PC-3 (cell line): ENCODE measurements at regions not wholly inside any gene's neighbourhood (a gene's known extent, or its start where the extent isn't known, plus 50 kb on each side); places are given as distances from the start of the nearest gene placed in this dataset.

ENCODE experiments used
- ATAC-seq: fragments of 200-7000 bp; cut with Tn5 transposase; 2 replicates; pipeline ENCODE4 v1.9.1; 2020; ENCODE audit warnings: mild to moderate bottlenecking, moderate library complexity
- BruUV-seq: library from RNA; stranded (reverse); fragments of 400-500 nt; replicated peaks from 2 replicates; lab custom pipeline; 2021; lab: Mats Ljungman, UMichigan
- CTCF ChIA-PET: fragments of 300-600 bp; sonication (Branson Sonifier 250); formaldehyde crosslinking; loops from one replicate; lab custom pipeline; 2022; ENCODE audit warnings: antibody characterized with exemption; lab: Charles Lee
- POLR2A ChIA-PET: fragments of 300-600 bp; sonication (Branson Sonifier 250); formaldehyde crosslinking; loops from one replicate; lab custom pipeline; 2022; ENCODE audit warnings: antibody characterized with exemption; ENCODE audit not compliant: unreplicated experiment; lab: Charles Lee
- DNase-seq: peaks from one replicate; pipeline ENCODE4 v3.0.0-alpha.2; 2015
- H2AFZ ChIP-seq: fragments of 300-600 bp; sonication (generic); 2 replicates; pipeline ENCODE4 v1.6.0; 2016; ENCODE audit warnings: antibody characterized with exemption, low read length
- H3F3A ChIP-seq: fragments of 300-600 bp; sonication (generic); one replicate; pipeline ENCODE4 v1.6.0; 2017; ENCODE audit warnings: antibody characterized with exemption, low read length, control low read depth, mild to moderate bottlenecking; ENCODE audit not compliant: unreplicated experiment
- H3K27ac ChIP-seq: fragments of 300-600 bp; sonication (generic); 2 replicates; pipeline ENCODE4 v1.5.1; 2016; ENCODE audit warnings: mild to moderate bottlenecking, low read length
- H3K27me3 ChIP-seq: fragments of 300-600 bp; sonication (generic); 2 replicates; pipeline ENCODE4 v1.6.1; 2016; ENCODE audit warnings: low read length, mixed read lengths
- H3K36me3 ChIP-seq: fragments of 300-600 bp; sonication (generic); 2 replicates; pipeline ENCODE4 v1.6.1; 2016; ENCODE audit warnings: low read depth, mixed run types, low read length, mixed read lengths
- H3K4me1 ChIP-seq: fragments of 300-600 bp; sonication (generic); 2 replicates; pipeline ENCODE4 v1.5.1; 2016; ENCODE audit warnings: low read length; ENCODE audit not compliant: insufficient read depth
- H3K4me2 ChIP-seq: fragments of 300-600 bp; sonication (generic); 2 replicates; pipeline ENCODE4 v1.6.0; 2016; ENCODE audit warnings: low read length
- H3K4me3 ChIP-seq: fragments of 300-600 bp; sonication (generic); 2 replicates; pipeline ENCODE4 v1.5.1; 2016; ENCODE audit warnings: mild to moderate bottlenecking, low read length, mixed read lengths
- H3K79me2 ChIP-seq: fragments of 300-600 bp; sonication (generic); 2 replicates; pipeline ENCODE4 v1.6.1; 2017; ENCODE audit warnings: low read length, mixed read lengths
- H3K9ac ChIP-seq: fragments of 300-600 bp; sonication (generic); 2 replicates; pipeline ENCODE4 v1.6.0; 2016; ENCODE audit warnings: mild to moderate bottlenecking, low read length
- H3K9me2 ChIP-seq: fragments of 300-600 bp; sonication (generic); replicated peaks from 2 replicates; pipeline ENCODE4 v1.6.1; 2016; ENCODE audit warnings: mixed run types, low read length, mixed read lengths
- H3K9me3 ChIP-seq: fragments of 300-600 bp; sonication (generic); 2 replicates; pipeline ENCODE4 v1.6.1; 2016; ENCODE audit warnings: low read length, mixed read lengths
- H4K20me1 ChIP-seq: fragments of 300-600 bp; sonication (generic); 2 replicates; pipeline ENCODE4 v1.6.1; 2016; ENCODE audit warnings: low read length, mixed read lengths
- CTCF ChIP-seq: fragments of 300-600 bp; sonication (generic); conservative IDR thresholded peaks from 2 replicates; pipeline ENCODE4 v1.5.1; 2017; ENCODE audit warnings: antibody characterized with exemption, low read depth, mild to moderate bottlenecking, low read length
- EZH2 ChIP-seq: fragments of 300-600 bp; sonication (generic); IDR thresholded peaks from one replicate; pipeline ENCODE4 v1.6.1; 2017; ENCODE audit warnings: antibody characterized with exemption, mild to moderate bottlenecking, low read length; ENCODE audit not compliant: unreplicated experiment
- EZH2phosphoT487 ChIP-seq: fragments of 300-600 bp; sonication (generic); IDR thresholded peaks from 2 replicates; pipeline ENCODE4 v1.6.1; 2018; ENCODE audit warnings: mild to moderate bottlenecking, antibody characterized with exemption, low read length, borderline replicate concordance
- intact Hi-C: fragments of 100-400 bp; cut with micrococcal nuclease; formaldehyde crosslinking; loops from 2 replicates; pipeline ENCODE4 v1.9.0; 2023

GRCh38 chr1:50343323-50343722 lies 79.9 kb downstream of the DMRTA2 start:
- no peak overlapping the region for H3K4me3 ChIP-seq
- H3K27me3 ChIP-seq = no peaks in the 10 kb centered on the region
- DNase-seq = no peak
- no peaks in the 10 kb centered on the region for H3K4me1 ChIP-seq
- TF ChIP-seq EZH2 (no peak), EZH2phosphoT487 (no peak), CTCF (no peak)
- H3K27ac ChIP-seq = no peak overlapping the region
- no peak overlapping the region for H2AFZ ChIP-seq
- no peaks in the 10 kb centered on the region for H3K9me3 ChIP-seq
- no peak overlapping the region for H3K9ac ChIP-seq
- H3K9me2 ChIP-seq = no peaks in the 10 kb centered on the region
- ChIA-PET CTCF (no interaction called here), POLR2A (no interaction called here)
- no peaks in the 10 kb centered on the region for H4K20me1 ChIP-seq
- no peak overlapping the region for H3K4me2 ChIP-seq
- no peaks in the 10 kb centered on the region for H3K79me2 ChIP-seq
- H3F3A ChIP-seq = no peaks in the 10 kb centered on the region
- H3K36me3 ChIP-seq = no peaks in the 10 kb centered on the region
- intact Hi-C loops = no loop called here
- no TSS peak for BruUV-seq
- ATAC-seq = no peak

- no peaks in the 10 kb centered on the region for H3F3A ChIP-seq
- H3K9me2 ChIP-seq = no peaks in the 10 kb centered on the region
- no peak overlapping the region for H3K27ac ChIP-seq
- no peaks in the 10 kb centered on the region for H3K27me3 ChIP-seq
- H3K79me2 ChIP-seq = no peaks in the 10 kb centered on the region
- H2AFZ ChIP-seq = no peak overlapping the region
- H3K36me3 ChIP-seq = no peaks in the 10 kb centered on the region
- no peak overlapping the region for H3K4me2 ChIP-seq
- no peak for DNase-seq
- no peaks in the 10 kb centered on the region for H3K4me1 ChIP-seq
- no peak for ATAC-seq
- H4K20me1 ChIP-seq = no peaks in the 10 kb centered on the region
- no peaks in the 10 kb centered on the region for H3K9me3 ChIP-seq
- ChIA-PET POLR2A (no interaction called here), CTCF (no interaction called here)
- no TSS peak for BruUV-seq
- H3K4me3 ChIP-seq = no peak overlapping the region
- TF ChIP-seq EZH2 (no peak), EZH2phosphoT487 (no peak), CTCF (no peak)
- no peak overlapping the region for H3K9ac ChIP-seq
- intact Hi-C loops = no loop called here
Measured at GRCh38 chr1:50342525-50342924, 80.7 kb downstream of the DMRTA2 start.

GRCh38 chr1:50335036-50335435 lies 88.2 kb downstream of the DMRTA2 start:
- H3K36me3 ChIP-seq = no peaks in the 10 kb centered on the region
- CTCF ChIA-PET = no interaction called here
- H3K9me3 ChIP-seq = no peaks in the 10 kb centered on the region
- intact Hi-C loops = no loop called here
- DNase-seq (no peak), ATAC-seq (no peak)
- H3K27me3 ChIP-seq = no peaks in the 10 kb centered on the region
- POLR2A ChIA-PET = interaction anchor here (0.6 kb wide), 1 partner anchor 49 kb away, joined by 4 read pairs; no protein-coding TSS in a partner anchor
- no TSS peak for BruUV-seq
- H3K4me2 ChIP-seq = no peak overlapping the region
- no peaks in the 10 kb centered on the region for H3K9me2 ChIP-seq
- TF ChIP-seq EZH2 = no peak
- TF ChIP-seq CTCF = no peak
- no peak for TF ChIP-seq EZH2phosphoT487
- no peak overlapping the region for H2AFZ ChIP-seq
- H4K20me1 ChIP-seq = no peaks in the 10 kb centered on the region
- no peak overlapping the region for H3K27ac ChIP-seq
- no peaks in the 10 kb centered on the region for H3K79me2 ChIP-seq
- H3K9ac ChIP-seq = no peak overlapping the region
- no peak overlapping the region for H3K4me3 ChIP-seq
- no peaks in the 10 kb centered on the region for H3F3A ChIP-seq
- no peaks in the 10 kb centered on the region for H3K4me1 ChIP-seq
